Activated CD8-positive, alpha-beta T cell treated with anti-CD3 and anti-CD28 coated beads, Interleukin-2, amount 10 ng/mL, durations not matched to agents 7 days and 5 days (primary cell): ENCODE measurements at regions not wholly inside any gene's neighbourhood (a gene's known extent, or its start where the extent isn't known, plus 50 kb on each side); places are given as distances from the start of the nearest gene placed in this dataset.

Experiments
- ATAC-seq: fragments of 150-1000 bp; cut with Tn5 transposase; one replicate; pipeline ENCODE4 v1.10.0; 2021; ENCODE audit warnings: moderate library complexity
- CTCF ChIA-PET: fragments of 350-600 bp; sonication (Branson Sonifier 250); formaldehyde crosslinking; loops from one replicate; lab custom pipeline; 2021; ENCODE audit warnings: antibody characterized with exemption; lab: Charles Lee
- POLR2A ChIA-PET: fragments of 350-600 bp; sonication (Branson Sonifier 250); formaldehyde crosslinking; loops from one replicate; lab custom pipeline; 2021; ENCODE audit warnings: antibody characterized with exemption; lab: Charles Lee
- DNase-seq: peaks from one replicate; pipeline ENCODE4 v3.0.0-alpha.2; 2020
- H3K27ac Mint-ChIP-seq: one replicate; pipeline ENCODE4 v1.8.0; 2021; ENCODE audit warnings: mild to moderate bottlenecking, mixed read lengths
- H3K27me3 Mint-ChIP-seq: one replicate; pipeline ENCODE4 v1.8.0; 2021; ENCODE audit warnings: low read depth, mixed read lengths
- H3K36me3 Mint-ChIP-seq: one replicate; pipeline ENCODE4 v1.8.0; 2021; ENCODE audit warnings: low read depth, mixed read lengths
- H3K4me1 Mint-ChIP-seq: one replicate; pipeline ENCODE4 v1.8.0; 2021; ENCODE audit warnings: low read depth, mixed read lengths
- H3K4me3 Mint-ChIP-seq: one replicate; pipeline ENCODE4 v1.8.0; 2021; ENCODE audit warnings: mild to moderate bottlenecking, mixed read lengths
- H3K9me3 Mint-ChIP-seq: one replicate; pipeline ENCODE4 v1.8.0; 2022; ENCODE audit warnings: mixed read lengths; ENCODE audit not compliant: insufficient read depth

- Mint-ChIP-seq H3K4me1 (no peaks in the 10 kb centered on the region), H3K9me3 (no peaks in the 10 kb centered on the region), H3K27me3 (no peaks in the 10 kb centered on the region), H3K27ac (no peak overlapping the region), H3K4me3 (no peak overlapping the region), H3K36me3 (no peaks in the 10 kb centered on the region)
- no peak for DNase-seq
- no peak for ATAC-seq
- POLR2A ChIA-PET, result no interaction called here
- CTCF ChIA-PET, result no interaction called here
Measured at GRCh38 chr4:95959633-95960032, 119.7 kb downstream of the PDHA2 start.

GRCh38 chr4:95963456-95963855 lies 123.6 kb downstream of the PDHA2 start:
- DNase-seq, result no peak

DNA sequence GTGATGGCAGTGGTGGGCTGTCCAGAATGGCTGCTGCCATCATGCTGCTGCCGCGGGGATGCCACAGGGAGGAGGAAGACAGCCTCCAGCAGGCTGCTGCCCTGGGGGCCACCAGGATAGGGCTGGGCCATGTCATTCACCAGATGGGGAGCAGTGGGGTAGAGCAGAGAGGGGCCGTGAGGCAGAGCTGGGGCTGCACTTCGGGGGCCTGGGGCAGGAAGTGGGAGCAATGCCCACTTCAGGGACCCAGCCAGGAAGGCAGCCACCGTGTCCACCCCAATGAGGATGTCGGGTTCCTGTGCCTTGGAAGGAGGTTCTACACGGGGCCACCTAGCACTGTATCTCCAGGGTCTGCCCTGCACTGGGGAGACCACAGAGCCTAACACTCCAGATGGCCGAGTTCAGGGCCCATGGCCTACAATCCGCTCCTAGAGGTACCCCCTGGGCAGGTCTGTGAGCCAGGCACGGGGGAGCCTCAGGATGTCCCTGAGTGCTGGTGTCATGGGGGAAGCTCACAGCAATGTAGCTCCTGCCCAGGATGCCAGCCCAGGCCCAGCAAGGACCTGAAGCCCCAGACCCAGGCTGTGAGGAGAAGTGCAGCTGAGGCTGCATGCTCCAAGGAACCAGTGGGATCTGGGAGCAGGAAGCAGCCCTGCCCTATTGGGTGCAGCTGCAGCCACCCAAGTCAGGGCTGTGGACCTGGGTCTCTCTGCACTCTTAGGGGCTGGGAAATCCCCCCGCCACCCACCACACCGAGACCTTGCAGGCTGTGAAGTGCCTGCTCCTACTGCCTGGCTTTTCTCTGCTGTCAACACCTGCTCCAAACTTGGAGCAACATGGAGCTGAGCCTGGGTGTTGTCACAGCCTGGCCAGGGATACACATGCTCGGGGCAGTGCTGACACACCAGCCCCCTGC lies 140.3 kb downstream of the PDHA2 start:
- Mint-ChIP-seq H3K36me3 (no peaks in the 10 kb centered on the region), H3K27ac (no peak overlapping the region), H3K4me1 (peaks cover 4% of the 10 kb centered on the region), H3K4me3 (no peak overlapping the region), H3K9me3 (peaks cover 3% of the 10 kb centered on the region), H3K27me3 (no peaks in the 10 kb centered on the region)
- CTCF ChIA-PET, result no interaction called here
- ATAC-seq, result no peak
- POLR2A ChIA-PET, result no interaction called here
- no peak for DNase-seq

More at GRCh38 chr4:95963456-95963855, 123.6 kb downstream of the PDHA2 start:
- CTCF ChIA-PET, result no interaction called here
- no peak overlapping the region for H3K27ac Mint-ChIP-seq
- POLR2A ChIA-PET, result no interaction called here
- no peaks in the 10 kb centered on the region for H3K36me3 Mint-ChIP-seq
- H3K4me1 Mint-ChIP-seq, result no peaks in the 10 kb centered on the region
- ATAC-seq, result no peak
- H3K4me3 Mint-ChIP-seq, result no peak overlapping the region
- H3K9me3 Mint-ChIP-seq, result no peaks in the 10 kb centered on the region
- H3K27me3 Mint-ChIP-seq, result no peaks in the 10 kb centered on the region

- POLR2A ChIA-PET, result no interaction called here
- CTCF ChIA-PET, result no interaction called here
- Mint-ChIP-seq H3K4me3 (no peak overlapping the region), H3K9me3 (peaks cover 3% of the 10 kb centered on the region), H3K36me3 (no peaks in the 10 kb centered on the region), H3K27me3 (no peaks in the 10 kb centered on the region), H3K4me1 (peaks cover 5% of the 10 kb centered on the region), H3K27ac (no peak overlapping the region)
- DNase-seq (no peak), ATAC-seq (no peak)
Measured at GRCh38 chr4:95980877-95981360, 141.0 kb downstream of the PDHA2 start.

DNA sequence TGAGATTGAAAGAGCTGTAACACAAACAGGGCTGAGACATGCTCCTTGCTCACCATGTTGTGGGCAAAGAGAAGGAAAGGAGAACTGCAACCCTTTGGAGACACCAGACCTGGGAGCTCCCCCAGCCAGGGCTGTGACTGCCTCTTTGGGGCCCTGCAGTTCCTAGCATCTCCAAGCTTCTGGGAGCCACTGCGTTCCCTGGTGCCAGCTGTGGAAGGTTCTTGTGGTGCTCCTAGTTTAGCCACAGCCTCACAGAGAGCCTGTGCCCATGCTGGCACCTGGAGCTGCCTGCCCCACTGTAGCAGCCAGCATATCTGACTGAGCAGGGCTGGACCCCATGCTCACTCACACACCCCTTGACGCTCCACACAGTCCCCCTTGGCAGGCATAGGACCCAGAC lies 141.7 kb downstream of the PDHA2 start:
- Mint-ChIP-seq H3K4me1 (peaks cover 5% of the 10 kb centered on the region), H3K9me3 (peaks cover 3% of the 10 kb centered on the region), H3K4me3 (no peak overlapping the region), H3K36me3 (no peaks in the 10 kb centered on the region), H3K27me3 (no peaks in the 10 kb centered on the region), H3K27ac (no peak overlapping the region)
- ChIA-PET CTCF (no interaction called here), POLR2A (no interaction called here)
- DNase-seq, result no peak
- no peak for ATAC-seq

DNA sequence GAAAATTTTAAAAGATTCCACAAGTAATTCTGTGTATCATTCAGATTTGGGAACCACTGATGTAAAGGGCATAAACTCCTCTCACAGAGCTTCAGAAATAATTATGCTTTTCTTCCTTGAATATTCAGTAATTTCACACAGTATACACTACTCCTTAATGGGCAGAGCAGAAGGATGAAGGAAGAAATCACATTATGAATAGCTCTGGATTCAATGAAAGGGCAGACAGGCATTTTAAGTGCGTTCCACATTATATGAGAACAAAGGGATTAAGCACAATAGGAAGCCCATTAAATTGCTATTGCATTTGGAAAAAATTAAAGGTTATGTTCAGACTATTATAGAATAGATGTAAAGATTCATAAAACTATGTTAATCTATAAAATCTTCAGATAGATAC lies 142.6 kb downstream of the PDHA2 start:
- Mint-ChIP-seq H3K27me3 (no peaks in the 10 kb centered on the region), H3K4me3 (no peak overlapping the region), H3K9me3 (peaks cover 3% of the 10 kb centered on the region), H3K27ac (no peak overlapping the region), H3K36me3 (no peaks in the 10 kb centered on the region), H3K4me1 (peaks cover 5% of the 10 kb centered on the region)
- no peak for DNase-seq
- no peak for ATAC-seq
- ChIA-PET CTCF (no interaction called here), POLR2A (no interaction called here)

- no peak for DNase-seq
- CTCF ChIA-PET, result no interaction called here
Measured at GRCh38 chr4:95984081-95984480, 144.2 kb downstream of the PDHA2 start.

GRCh38 chr4:95985051-95985450 lies 145.2 kb downstream of the PDHA2 start:
- no peak for ATAC-seq
- no peaks in the 10 kb centered on the region for H3K27me3 Mint-ChIP-seq
- ChIA-PET POLR2A (no interaction called here), CTCF (no interaction called here)
- H3K9me3 Mint-ChIP-seq, result peaks cover 3% of the 10 kb centered on the region
- H3K36me3 Mint-ChIP-seq, result no peaks in the 10 kb centered on the region
- H3K4me1 Mint-ChIP-seq, result peaks cover 5% of the 10 kb centered on the region
- H3K4me3 Mint-ChIP-seq, result no peak overlapping the region
- no peak for DNase-seq
- no peak overlapping the region for H3K27ac Mint-ChIP-seq

More at GRCh38 chr4:95984081-95984480, 144.2 kb downstream of the PDHA2 start:
- Mint-ChIP-seq H3K36me3 (no peaks in the 10 kb centered on the region), H3K27me3 (no peaks in the 10 kb centered on the region), H3K4me3 (no peak overlapping the region), H3K27ac (no peak overlapping the region), H3K9me3 (peaks cover 3% of the 10 kb centered on the region), H3K4me1 (peaks cover 5% of the 10 kb centered on the region)
- ATAC-seq, result no peak
- POLR2A ChIA-PET, result no interaction called here

- CTCF ChIA-PET, result no interaction called here
- Mint-ChIP-seq H3K27ac (no peak overlapping the region), H3K9me3 (peaks cover 1% of the 10 kb centered on the region), H3K4me3 (no peak overlapping the region), H3K36me3 (no peaks in the 10 kb centered on the region), H3K27me3 (no peaks in the 10 kb centered on the region), H3K4me1 (peaks cover 5% of the 10 kb centered on the region)
- DNase-seq (no peak), ATAC-seq (no peak)
- POLR2A ChIA-PET, result no interaction called here
Measured at GRCh38 chr4:95985791-95986550, 146.1 kb downstream of the PDHA2 start.

GRCh38 chr4:95987851-95988250 lies 148.0 kb downstream of the PDHA2 start:
- ATAC-seq (no peak), DNase-seq (no peak)
- ChIA-PET CTCF (no interaction called here), POLR2A (no interaction called here)
- no peaks in the 10 kb centered on the region for H3K36me3 Mint-ChIP-seq
- H3K27ac Mint-ChIP-seq, result no peak overlapping the region
- H3K9me3 Mint-ChIP-seq, result no peaks in the 10 kb centered on the region
- no peaks in the 10 kb centered on the region for H3K27me3 Mint-ChIP-seq
- peaks cover 5% of the 10 kb centered on the region for H3K4me1 Mint-ChIP-seq
- H3K4me3 Mint-ChIP-seq, result no peak overlapping the region

DNA sequence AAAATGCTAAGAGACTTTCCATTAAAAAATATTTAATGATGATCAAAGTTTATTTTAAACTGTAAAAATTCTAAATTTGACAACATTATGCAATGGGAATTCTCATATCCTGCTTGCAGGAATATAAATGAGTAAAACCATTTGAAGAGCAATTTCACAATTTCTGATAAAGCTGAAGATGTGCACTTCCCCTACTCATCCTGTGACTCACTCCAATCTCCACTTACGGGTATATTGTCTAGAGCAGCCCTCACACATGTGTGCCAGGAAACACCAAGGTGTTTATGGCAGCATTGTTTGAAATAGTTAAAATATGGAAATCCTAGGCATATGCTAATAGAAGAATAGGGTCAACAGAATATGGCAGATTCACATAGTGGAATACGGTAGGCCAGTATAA lies 158.4 kb downstream of the PDHA2 start:
- no peak for ATAC-seq
- ChIA-PET CTCF (no interaction called here), POLR2A (no interaction called here)
- no peak overlapping the region for H3K27ac Mint-ChIP-seq
- DNase-seq, result no peak
- H3K27me3 Mint-ChIP-seq, result no peaks in the 10 kb centered on the region
- no peaks in the 10 kb centered on the region for H3K9me3 Mint-ChIP-seq
- no peak overlapping the region for H3K4me3 Mint-ChIP-seq
- H3K36me3 Mint-ChIP-seq, result no peaks in the 10 kb centered on the region
- H3K4me1 Mint-ChIP-seq, result no peaks in the 10 kb centered on the region
